ENCODE measurements at regions not wholly inside any gene's neighbourhood (a gene's known extent, or its start where the extent isn't known, plus 50 kb on each side); places are given as distances from the start of the nearest gene placed in this dataset.

DNA sequence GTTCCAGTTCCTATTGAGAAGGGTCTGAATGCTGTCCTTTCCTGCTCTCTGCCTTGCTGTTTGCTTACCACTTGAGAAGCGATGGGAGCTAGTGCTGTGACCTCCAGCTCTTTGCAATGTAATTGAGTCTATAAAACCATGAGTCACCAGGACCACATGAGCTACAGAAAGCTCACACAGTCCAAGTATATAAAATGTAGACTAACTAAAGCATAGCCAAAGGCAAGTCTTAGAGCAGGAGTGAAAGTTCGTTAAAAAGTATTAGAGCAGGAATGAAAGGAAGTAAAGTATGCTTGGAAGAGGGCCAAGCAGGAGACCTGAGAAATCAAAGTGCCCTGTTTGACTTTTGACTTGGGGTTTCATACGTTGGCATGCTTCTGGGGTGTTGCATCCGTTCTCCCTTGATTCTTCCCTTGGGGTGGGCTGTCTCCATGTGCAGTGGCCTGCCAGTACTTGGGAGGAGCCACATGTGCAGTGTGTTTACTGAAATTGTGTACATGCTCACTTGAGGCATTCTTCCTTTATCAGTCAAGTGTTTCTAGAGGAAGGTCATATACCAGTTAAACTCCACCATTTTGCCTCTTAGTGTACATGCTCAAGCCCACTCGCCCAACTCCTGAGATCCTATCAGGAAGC, 71.3 kb upstream of the KIT start:
- no peak overlapping the region for H2AFZ ChIP-seq (ENCODE audit: low read depth)
- POLR2A ChIA-PET, result no interaction called here
- no peaks in the 10 kb centered on the region for H3K79me2 ChIP-seq (ENCODE audit: insufficient read depth)
- H3K4me3 ChIP-seq (ENCODE audit: low read depth in 2 of 2, low read length in 1 of 2), result no peak overlapping the region
- no peak for DNase-seq
- CTCF ChIA-PET, result no interaction called here
- no peaks in the 10 kb centered on the region for H3K4me1 ChIP-seq (ENCODE audit: control insufficient read depth in 1 of 2, insufficient read depth in 2 of 2, low read depth in 1 of 2, low read length in 1 of 2)
- WGBS (ENCODE audit: low lambda C conversion rate), result 62% methylated on average over 5 of the region's 5 CpGs
- no peaks in the 10 kb centered on the region for H3F3A ChIP-seq (replicated peaks; ENCODE audit: insufficient read depth)
- no peaks in the 10 kb centered on the region for H3K36me3 ChIP-seq (replicated peaks in 1 of 2; ENCODE audit: control insufficient read depth in 1 of 2, insufficient read depth in 2 of 2, low read length in 1 of 2)
- H3K4me2 ChIP-seq, result peak overlapping the region; percentile 14; the same call in 1 of the 2 replicates
- TF ChIP-seq POLR2AphosphoS5 (IDR thresholded peaks at IDR 0.05; ENCODE audit: low read depth, low read length) (no peak), YY1 (IDR thresholded peaks at IDR 0.05; ENCODE audit: low read depth) (no peak), NFIC (IDR thresholded peaks at IDR 0.05; ENCODE audit: borderline replicate concordance) (no peak), FOXJ3 (CRISPR knock-in tag; IDR thresholded peaks at IDR 0.05) (no peak), GABPA (IDR thresholded peaks at IDR 0.05; ENCODE audit: low read depth) (no peak), RAD21 (IDR thresholded peaks at IDR 0.05; ENCODE audit: low read length) (no peak), FOSL2 (IDR thresholded peaks at IDR 0.05; ENCODE audit: borderline replicate concordance, low read depth) (0 out of 2 replicates have a peak, but pooled peaks have one; percentile 10)
- TF ChIP-seq, protein P1, sequence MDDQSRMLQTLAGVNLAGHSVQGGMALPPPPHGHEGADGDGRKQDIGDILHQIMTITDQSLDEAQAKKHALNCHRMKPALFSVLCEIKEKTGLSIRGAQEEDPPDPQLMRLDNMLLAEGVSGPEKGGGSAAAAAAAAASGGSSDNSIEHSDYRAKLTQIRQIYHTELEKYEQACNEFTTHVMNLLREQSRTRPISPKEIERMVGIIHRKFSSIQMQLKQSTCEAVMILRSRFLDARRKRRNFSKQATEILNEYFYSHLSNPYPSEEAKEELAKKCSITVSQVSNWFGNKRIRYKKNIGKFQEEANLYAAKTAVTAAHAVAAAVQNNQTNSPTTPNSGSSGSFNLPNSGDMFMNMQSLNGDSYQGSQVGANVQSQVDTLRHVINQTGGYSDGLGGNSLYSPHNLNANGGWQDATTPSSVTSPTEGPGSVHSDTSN (IDR thresholded peaks at IDR 0.05), result no peak
- TF ChIP-seq, protein P2, sequence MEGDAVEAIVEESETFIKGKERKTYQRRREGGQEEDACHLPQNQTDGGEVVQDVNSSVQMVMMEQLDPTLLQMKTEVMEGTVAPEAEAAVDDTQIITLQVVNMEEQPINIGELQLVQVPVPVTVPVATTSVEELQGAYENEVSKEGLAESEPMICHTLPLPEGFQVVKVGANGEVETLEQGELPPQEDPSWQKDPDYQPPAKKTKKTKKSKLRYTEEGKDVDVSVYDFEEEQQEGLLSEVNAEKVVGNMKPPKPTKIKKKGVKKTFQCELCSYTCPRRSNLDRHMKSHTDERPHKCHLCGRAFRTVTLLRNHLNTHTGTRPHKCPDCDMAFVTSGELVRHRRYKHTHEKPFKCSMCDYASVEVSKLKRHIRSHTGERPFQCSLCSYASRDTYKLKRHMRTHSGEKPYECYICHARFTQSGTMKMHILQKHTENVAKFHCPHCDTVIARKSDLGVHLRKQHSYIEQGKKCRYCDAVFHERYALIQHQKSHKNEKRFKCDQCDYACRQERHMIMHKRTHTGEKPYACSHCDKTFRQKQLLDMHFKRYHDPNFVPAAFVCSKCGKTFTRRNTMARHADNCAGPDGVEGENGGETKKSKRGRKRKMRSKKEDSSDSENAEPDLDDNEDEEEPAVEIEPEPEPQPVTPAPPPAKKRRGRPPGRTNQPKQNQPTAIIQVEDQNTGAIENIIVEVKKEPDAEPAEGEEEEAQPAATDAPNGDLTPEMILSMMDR (IDR thresholded peaks at IDR 0.05), result no peak
- H3K27ac ChIP-seq (ENCODE audit: low read depth in 2 of 2, low read length in 1 of 2), result no peak overlapping the region
- H3K27me3 ChIP-seq (ENCODE audit: insufficient read depth), result no peaks in the 10 kb centered on the region
- H3K9me3 ChIP-seq, result no peaks in the 10 kb centered on the region
- H3K9me2 ChIP-seq, result no peaks in the 10 kb centered on the region
- H4K20me1 ChIP-seq (ENCODE audit: insufficient read depth), result no peaks in the 10 kb centered on the region
- H3K9ac ChIP-seq, result no peak overlapping the region

DNA sequence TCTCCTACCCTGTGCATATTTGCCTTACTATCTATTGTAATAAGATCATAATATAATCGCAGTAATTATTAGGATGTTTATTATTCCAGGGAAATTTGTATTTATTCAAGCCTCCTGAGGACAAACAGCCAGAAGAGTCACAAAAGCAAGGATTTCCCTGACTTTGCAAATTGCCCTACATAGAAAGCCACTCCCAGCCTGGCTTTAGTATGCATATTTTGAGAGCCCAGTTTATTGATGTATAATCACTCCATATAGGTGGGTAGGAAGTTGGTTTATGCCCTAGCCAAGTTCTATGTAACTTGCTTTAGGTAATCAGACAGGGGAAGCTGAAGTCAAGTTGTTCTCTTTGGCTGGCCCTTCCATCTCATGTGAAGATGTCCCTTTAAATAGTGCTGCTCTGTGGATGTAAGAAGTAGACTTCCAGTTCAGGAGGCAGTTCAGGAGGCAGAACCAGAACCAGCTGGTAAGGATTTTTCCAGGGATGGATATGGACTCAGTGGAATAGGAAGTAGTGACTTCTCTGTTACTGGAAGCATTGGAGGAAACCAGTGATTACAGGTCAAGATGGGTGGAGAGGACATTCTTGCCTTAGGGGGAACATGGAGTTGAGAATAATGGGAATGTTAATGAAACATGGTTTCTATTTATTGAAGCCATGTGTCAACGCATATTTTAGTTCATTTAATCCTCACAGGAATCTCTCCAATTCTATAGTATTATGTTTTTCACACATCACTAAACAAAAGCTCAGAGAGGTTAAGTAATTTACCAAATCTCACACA, 70.5 kb upstream of the KIT start:
- Histone ChIP-seq H3K27ac (ENCODE audit: low read depth in 2 of 2, low read length in 1 of 2) (no peak overlapping the region), H3K36me3 (replicated peaks in 1 of 2; ENCODE audit: control insufficient read depth in 1 of 2, insufficient read depth in 2 of 2, low read length in 1 of 2) (no peaks in the 10 kb centered on the region), H3K27me3 (ENCODE audit: insufficient read depth) (no peaks in the 10 kb centered on the region), H3F3A (replicated peaks; ENCODE audit: insufficient read depth) (no peaks in the 10 kb centered on the region), H3K9ac (no peak overlapping the region), H2AFZ (ENCODE audit: low read depth) (no peak overlapping the region), H3K79me2 (ENCODE audit: insufficient read depth) (no peaks in the 10 kb centered on the region), H3K4me1 (ENCODE audit: control insufficient read depth in 1 of 2, insufficient read depth in 2 of 2, low read depth in 1 of 2, low read length in 1 of 2) (no peaks in the 10 kb centered on the region), H4K20me1 (ENCODE audit: insufficient read depth) (no peaks in the 10 kb centered on the region), H3K9me2 (no peaks in the 10 kb centered on the region), H3K4me2 (no peak overlapping the region), H3K4me3 (ENCODE audit: low read depth in 2 of 2, low read length in 1 of 2) (no peak overlapping the region), H3K9me3 (no peaks in the 10 kb centered on the region)
- ChIA-PET CTCF (no interaction called here), POLR2A (no interaction called here)
- 36% methylated on average over 2 of the region's 2 CpGs for WGBS (ENCODE audit: low lambda C conversion rate)
- DNase-seq, result no peak
- TF ChIP-seq SIN3A (IDR thresholded peaks at IDR 0.05; ENCODE audit: borderline replicate concordance, low read depth, low read length), result no peak
- TF ChIP-seq RAD21 (IDR thresholded peaks at IDR 0.05; ENCODE audit: low read length), result no peak
- no peak for TF ChIP-seq RFX5 (IDR thresholded peaks at IDR 0.05; ENCODE audit: low read length)
- no peak for TF ChIP-seq FOXM1 (IDR thresholded peaks at IDR 0.05; ENCODE audit: low read depth)
- no peak for TF ChIP-seq EZH2phosphoT487 (IDR thresholded peaks at IDR 0.05; ENCODE audit: borderline replicate concordance, low read depth)
- no peak for TF ChIP-seq TEAD4 (IDR thresholded peaks at IDR 0.05; ENCODE audit: borderline replicate concordance, insufficient read depth)
- TF ChIP-seq, protein P3, sequence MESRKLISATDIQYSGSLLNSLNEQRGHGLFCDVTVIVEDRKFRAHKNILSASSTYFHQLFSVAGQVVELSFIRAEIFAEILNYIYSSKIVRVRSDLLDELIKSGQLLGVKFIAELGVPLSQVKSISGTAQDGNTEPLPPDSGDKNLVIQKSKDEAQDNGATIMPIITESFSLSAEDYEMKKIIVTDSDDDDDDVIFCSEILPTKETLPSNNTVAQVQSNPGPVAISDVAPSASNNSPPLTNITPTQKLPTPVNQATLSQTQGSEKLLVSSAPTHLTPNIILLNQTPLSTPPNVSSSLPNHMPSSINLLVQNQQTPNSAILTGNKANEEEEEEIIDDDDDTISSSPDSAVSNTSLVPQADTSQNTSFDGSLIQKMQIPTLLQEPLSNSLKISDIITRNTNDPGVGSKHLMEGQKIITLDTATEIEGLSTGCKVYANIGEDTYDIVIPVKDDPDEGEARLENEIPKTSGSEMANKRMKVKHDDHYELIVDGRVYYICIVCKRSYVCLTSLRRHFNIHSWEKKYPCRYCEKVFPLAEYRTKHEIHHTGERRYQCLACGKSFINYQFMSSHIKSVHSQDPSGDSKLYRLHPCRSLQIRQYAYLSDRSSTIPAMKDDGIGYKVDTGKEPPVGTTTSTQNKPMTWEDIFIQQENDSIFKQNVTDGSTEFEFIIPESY (IDR thresholded peaks at IDR 0.05; ENCODE audit: borderline replicate concordance, low read depth), result no peak
- TF ChIP-seq, protein P4, sequence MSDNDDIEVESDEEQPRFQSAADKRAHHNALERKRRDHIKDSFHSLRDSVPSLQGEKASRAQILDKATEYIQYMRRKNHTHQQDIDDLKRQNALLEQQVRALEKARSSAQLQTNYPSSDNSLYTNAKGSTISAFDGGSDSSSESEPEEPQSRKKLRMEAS (IDR thresholded peaks at IDR 0.05; ENCODE audit: low read depth), result no peak
- TF ChIP-seq RCOR1 (IDR thresholded peaks at IDR 0.05; ENCODE audit: low read length), result no peak
- TF ChIP-seq TCF12 (IDR thresholded peaks at IDR 0.05), result no peak
- TF ChIP-seq JUND (IDR thresholded peaks at IDR 0.05), result no peak
- TF ChIP-seq FOSL2 (IDR thresholded peaks at IDR 0.05; ENCODE audit: borderline replicate concordance, low read depth), result no peak
